GM19025 (cell line): ENCODE measurements at regions not wholly inside any gene's neighbourhood (a gene's known extent, or its start where the extent isn't known, plus 50 kb on each side); places are given as distances from the start of the nearest gene placed in this dataset.
"Not testable (repeated sequence)": the region's sequence is repeated elsewhere in the genome, so short reads cannot be mapped to it uniquely, and the experiment has no call there.

ENCODE experiments used
- ATAC-seq: cut with Tn5 transposase; IDR thresholded peaks from one replicate; pipeline ENCODE4 v1.9.1; 2021; ENCODE audit warnings: mild to moderate bottlenecking, low read depth, moderate library complexity; ENCODE audit not compliant: unreplicated experiment

DNA sequence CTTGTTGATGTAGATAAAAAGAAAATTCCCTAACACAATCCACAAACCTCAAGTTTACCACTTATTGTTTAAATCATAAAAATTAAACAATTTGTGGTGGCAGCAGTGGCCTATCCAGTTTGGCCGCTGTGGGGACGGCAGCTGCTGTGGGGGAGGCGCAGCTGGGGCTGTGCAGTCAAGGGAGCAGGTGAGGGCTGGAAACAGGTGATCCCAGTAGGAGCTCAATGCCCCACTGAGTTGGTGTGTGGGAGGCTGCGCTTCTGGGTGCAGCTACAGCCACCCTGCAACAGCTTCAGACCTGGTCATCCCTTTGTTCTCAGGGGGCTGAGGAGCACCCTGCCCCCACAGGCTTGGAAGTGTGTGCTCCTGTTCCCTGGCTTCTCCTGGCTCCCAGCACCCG is 266.0 kb upstream of the FSIP2 start:
- no peak for ATAC-seq

DNA sequence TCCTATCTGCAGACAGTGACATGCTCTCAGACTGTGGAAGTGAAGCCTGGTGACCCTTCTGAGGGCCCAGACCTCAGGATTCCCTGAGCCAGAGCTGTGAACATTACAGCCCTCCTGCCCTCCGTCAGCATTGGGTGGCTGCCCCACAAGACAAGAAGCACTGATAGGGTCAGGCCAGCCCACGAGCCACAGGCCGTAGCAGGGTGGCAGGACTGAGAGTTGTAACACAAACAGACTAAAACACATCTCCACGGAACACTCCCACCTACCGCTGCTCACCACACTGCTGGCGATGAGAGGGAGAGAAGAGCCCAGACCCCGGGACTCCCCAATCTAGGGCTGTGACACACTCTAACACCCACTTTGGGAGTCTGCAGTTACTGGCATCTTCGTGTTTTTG is 264.8 kb upstream of the FSIP2 start:
- ATAC-seq = no peak

DNA sequence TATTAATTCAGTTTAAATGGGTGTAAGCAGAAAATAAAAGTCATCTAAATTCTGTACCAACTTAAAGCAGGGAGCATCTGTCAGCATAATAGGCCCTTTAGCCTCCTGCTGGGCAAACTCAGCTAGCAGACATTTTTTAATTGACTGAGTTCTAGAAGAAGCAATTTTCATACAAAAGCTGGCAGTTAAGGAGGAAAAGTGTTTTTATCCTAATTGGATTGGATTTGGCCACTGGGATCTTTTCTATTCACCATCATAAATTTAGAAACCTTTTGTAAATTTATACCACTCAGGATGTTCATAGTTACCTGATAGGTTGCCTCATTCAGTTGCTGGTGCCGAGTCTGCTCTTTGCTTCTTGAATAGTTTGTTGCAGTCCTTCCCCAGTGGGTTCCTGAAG is 262.7 kb upstream of the FSIP2 start:
- ATAC-seq = no peak

DNA sequence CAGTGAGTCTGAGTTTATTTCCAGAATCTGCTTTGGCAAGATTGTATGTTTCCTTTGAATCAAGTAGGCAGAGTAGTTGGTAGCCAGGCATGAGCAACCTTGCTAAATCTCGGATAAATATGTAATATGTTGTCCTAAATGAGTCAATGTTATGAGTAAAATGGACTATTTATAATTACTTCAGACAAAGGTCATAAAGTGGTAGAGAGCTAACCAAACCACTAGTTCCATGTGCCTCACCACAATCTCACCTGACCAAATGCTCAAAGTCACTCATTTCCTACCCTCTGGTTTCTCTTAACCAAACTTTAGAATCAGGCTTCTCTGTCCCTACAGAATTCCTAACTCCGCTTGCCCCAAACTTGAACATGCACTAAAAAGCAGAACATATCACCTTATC is 261.2 kb upstream of the FSIP2 start:
- no peak for ATAC-seq

DNA sequence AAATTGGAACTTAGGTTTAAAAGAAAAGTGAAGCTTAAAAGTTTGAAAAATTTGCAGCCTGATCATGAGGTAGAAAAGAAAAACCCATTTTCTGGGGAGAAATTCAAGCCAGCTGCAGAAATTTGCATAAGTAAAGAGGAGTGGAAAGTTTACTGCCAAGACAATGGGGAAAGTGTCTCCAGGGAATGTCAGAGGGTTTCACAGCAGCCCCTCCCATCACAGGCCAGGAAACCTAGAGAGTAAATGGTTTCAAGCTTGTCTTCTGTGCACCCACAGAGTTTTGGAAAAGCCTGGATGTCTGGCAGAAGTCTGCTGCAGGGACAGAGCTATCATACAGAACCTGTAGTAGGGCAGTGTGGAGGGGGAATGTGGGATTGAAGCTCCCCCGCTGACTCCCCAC is 254.0 kb upstream of the FSIP2 start:
- no peak for ATAC-seq

DNA sequence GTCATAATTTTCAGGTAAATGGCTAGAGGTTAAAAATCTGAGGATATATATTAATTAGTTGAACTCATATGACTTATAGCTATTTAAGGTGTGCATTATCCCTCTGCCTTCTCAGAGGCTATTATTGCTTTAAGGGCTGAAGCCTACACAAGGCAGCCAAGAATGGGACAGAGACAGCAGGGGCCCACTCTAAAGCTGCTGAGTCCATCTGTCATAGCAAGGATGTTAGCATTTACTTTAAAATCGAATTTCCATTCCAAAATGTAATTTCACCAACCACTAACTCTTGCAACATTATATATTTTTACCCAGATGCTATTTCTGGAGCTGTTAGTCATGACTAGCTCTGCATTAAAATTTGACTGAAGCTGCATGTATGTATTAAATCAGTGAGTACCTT is 236.3 kb upstream of the FSIP2 start:
- ATAC-seq = no peak

DNA sequence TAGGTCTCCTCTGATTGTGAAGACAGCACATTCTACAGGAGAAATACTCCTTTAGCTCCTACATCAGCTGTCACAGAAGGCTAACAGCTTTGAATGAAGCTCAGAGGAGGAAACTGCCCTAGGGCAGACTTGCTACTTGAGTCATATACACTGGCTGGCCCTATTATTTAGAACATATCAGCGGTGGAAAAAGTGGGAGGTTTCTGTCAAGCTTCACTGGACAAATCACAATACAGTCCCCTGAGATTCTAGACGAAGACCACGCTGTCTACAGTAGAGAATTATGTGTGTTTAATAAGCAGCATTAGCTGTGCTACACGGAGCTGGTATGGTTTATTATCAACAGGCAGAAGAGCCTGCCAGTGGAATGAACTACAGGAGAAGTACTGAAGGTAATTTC is 230.9 kb upstream of the FSIP2 start:
- ATAC-seq = no peak

DNA sequence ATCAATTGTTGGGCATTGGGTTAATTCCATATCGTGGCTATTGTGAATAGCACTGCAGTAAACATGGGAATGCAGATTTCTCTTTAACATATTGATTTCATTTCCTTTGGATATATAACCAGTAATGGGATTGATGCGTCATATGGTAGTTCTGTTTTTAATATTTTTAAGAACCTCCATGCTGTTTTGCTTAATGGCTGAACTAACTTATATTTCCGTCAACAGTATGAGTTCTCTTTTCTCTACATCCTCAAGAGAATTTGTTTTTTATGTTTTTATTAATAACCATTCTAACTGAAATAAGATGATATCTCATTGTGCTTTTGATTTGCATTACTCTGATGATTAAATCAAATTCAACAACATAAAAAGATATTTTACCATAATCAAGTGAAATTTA is 228.5 kb upstream of the FSIP2 start:
- no peak for ATAC-seq

DNA sequence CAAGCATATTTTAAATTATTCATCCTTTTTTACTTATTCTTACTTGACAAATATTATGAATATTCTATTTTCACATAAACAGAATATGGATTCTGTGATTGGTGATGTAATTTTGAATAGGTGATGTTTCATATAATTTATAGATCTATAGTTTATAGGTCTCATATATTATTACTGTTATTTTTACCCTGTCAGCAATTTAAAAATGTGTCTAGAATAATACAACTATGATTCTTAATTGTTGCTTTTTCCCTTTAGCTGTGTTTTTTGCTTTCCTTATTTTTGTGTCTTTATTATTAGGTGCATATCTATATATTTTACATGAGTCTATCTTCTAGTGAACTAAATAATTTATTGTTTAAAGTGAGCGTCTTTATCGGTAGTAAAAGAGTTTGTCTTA is 226.7 kb upstream of the FSIP2 start:
- no peak for ATAC-seq

DNA sequence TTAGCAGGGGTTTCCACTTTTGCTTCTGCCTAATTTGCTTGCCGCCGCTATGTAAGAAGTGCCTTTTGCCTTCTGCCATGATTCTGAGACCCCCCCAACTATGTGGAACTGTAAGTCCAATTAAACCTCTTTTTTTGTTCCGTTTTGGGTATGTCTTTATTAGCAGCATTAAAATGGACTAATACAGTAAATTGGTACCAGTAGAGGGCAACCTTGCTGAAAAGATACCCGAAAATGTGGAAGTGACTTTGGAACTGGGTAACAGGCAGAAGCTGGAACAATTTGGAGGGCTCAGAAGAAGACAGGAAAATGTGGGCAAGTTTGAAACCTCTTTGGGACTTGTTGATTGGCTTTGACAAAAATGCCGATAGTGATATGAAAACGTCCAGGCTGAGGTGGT is 216.1 kb upstream of the FSIP2 start:
- no peak for ATAC-seq

DNA sequence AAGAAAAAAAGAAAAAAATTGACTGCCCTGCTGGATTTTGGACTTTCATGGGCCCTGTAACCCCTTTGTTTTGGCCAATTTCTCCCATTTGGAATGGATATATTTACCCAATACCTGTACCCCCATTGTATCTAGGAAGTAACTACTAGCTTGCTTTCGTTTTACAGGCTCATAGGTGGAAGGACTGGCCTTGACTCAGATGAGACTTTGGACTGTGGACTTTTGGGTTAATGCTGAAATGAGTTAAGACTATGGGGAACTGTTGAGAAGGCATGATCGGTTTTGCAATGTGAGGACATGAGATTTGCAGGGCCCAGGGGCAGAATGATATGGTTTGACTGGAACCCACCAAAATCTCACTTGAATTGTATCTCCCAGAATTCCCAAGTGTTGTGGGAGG is 214.4 kb upstream of the FSIP2 start:
- not testable (repeated sequence) for ATAC-seq

DNA sequence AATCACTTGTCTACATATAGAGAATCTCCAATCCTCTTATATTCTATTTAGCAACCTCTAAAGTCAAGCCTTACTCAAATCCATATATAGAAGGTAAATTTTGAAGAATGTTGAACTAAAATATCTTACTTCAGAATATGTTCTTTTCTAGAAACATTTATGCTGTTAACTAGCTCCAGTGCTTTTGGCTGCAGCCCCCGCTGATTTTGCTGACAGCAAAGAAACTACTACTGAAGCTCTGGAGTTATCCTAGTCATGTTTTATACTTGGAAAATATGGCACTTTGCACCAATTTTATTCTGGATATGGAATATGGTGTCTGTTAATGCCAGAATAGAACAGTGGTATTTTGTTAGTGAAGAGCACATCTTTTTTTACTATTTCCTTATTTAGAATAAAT is 212.4 kb upstream of the FSIP2 start:
- ATAC-seq = no peak

DNA sequence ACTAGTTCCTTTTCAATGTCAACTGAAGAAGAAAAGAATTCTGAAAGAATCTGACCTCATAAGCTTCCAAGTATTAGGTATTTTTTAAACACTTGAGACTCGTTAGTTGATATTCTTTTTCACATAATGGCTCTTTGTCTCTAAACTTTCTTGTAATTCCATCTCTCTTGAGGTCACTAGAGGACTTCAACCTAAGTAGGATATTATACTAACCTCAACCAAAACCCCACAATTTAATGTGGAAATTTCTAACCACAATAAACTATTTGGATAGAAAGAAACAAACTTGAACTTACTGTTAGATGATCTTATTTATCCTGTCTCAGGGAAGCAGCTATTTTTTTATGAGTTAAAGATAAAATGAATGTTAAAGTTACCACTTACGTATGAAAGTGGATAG is 206.9 kb upstream of the FSIP2 start:
- ATAC-seq = no peak

DNA sequence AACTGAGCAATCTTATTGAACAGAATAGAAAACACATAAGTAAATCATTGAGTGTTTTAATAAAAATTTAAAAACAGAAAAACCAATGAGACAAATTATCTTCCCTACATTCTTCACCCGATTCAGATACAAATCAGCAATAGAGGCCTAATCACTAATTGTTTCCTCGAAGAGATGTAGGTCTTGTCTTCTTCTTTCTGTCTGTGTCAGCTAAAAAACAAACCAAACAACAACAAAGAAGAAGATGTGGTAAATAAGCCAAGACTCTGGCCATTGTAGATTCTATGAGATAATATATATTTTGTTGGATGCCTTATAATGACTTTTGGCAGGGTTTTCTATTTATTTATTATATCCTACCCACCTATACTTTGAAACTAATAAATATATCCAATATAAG is 200.9 kb upstream of the FSIP2 start:
- no peak for ATAC-seq

DNA sequence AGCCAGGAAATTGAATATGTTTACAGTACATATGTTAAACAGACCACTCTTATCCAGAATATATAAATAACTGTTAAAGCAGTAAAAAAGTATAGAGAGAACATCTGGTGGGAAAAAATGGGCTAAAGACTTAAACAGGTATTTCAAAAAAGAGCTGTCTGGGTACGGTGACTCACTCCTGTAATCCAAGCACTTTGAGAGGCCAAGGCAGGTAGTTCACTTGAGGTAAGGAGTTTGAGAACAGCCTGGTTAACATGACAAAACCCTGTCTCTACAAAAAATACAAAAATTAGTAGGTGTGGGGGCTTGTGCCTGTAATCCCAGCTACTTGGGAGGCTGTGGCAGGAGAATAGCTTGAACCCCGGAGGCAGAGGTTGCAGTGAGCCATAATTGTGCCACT is 171.4 kb upstream of the FSIP2 start:
- no peak for ATAC-seq

DNA sequence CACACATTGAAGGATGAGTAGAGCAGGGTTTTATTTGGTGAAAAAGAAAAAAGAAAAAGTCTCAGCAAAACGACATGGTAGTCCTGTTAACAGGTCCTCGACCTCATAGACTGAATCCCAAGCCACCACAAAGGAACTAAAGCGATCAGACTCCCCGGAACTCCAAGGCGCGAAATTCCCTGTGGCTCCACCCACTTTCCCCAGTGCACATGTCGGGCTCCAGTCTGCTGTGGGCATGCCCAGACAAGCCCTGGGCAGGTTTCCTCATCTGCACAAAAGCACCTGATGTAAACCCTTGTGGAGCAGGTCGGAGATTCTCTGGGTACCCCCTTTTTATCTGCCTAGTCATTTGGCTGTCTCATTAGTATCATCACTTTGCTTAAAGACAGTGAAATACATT is 170.7 kb upstream of the FSIP2 start:
- no peak for ATAC-seq

DNA sequence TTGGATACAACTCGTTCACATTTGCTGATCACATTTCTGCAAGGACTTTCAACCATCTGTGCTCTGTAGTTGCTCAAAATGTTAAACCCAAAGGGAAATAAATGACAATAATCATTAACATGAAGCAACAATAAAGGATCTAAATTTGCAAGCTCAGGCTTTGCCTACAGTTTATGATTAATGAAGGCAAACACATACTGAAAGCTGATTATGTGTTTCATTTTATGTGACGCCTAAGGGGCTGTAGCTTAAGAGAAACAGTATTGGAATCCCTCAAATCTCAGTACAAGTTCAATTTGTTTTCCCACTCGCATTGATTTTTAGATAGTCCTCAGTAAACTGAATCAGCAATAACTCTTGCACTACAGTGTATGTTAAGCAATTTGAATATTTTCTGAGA is 160.3 kb upstream of the FSIP2 start:
- ATAC-seq = peak; percentile 61

DNA sequence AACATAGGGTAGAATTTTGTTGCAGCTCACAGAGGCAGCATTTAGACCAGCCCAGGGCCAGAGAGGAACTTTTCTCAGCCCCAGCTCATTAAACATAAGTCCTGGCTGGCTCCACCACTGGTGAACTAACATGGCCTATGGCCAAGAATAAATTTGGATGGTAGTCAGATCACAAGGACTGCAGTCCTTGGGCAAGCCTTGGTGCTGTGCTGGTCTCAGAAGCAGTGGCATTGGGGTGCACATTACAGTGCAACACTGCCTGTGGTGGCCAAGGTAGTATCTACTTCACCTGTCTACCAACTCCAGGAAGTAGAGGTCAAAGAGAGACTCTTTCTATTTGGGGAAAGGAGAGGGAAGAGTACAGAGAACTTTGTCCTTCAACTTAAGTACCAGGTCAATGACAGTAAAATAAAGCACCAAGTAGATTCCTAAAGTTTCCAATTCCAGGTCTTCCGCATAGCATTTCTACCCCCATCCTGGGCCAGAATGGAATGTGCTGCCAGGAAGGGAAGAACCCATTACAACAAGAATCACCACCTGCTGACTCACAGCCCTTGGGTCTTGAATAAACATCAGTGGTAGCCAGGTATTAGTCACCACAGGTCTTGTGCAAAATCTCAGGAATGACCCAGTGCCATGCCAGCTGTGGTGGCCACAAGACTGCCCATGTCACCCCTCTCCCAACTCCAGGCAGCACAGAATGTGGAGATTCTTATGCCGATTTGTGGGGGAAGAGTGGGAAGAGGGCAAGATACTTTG is 155.4 kb upstream of the FSIP2 start:
- no peak for ATAC-seq

DNA sequence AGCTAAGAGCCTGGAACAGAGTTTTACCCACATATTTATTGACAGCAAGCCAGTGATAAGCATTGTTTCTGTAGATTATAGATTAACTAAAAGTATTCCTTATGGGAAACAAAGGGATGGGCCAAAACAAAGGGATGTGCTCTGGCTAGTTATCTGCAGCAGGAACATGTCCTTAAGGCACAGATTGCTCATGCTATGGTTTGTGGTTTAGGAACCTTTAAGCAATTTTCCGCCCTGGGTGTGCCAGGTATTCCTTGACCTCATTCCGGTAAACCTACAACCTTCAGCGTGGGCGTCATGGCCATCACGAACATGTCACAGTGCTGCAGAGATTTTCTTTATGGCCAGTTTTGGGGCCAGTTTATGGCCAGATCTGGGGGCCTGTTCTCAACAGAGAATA is 153.4 kb upstream of the FSIP2 start:
- not testable (repeated sequence) for ATAC-seq

DNA sequence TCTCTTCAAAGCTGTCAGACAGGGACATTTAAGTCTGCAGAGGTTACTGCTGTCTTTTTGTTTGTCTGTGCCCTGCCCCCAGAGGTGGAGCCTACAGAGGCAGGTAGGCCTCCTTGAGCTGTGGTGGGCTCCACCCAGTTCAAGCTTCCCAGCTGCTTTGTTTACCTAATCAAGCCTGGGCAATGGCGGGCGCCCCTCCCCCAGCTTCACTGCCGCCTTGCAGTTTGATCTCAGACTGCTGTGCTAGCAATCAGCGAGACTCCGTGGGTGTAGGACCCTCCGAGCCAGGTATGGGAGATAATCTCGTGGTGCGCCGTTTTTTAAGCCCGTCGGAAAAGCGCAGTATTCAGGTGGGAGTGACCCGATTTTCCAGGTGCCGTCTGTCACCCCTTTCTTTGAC is 147.3 kb upstream of the FSIP2 start:
- ATAC-seq = not testable (repeated sequence)

DNA sequence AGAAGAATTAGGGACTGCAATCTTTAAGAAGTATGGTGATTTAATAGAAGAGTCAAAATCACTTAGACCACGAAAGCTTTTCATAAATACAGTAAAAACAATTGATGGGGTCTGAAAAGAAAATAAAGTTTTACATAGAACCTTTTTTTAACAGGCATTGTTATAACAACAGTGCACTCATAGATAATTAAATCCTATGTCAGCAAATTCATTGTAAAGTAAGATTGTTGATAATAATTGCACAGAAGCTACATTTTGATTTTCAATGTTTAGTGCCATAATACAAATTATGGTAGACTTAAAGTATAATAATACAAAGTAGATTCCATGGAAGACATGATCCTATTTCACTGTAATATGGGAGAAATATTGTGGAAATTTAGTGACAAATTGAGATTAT is 130.7 kb upstream of the FSIP2 start:
- no peak for ATAC-seq

DNA sequence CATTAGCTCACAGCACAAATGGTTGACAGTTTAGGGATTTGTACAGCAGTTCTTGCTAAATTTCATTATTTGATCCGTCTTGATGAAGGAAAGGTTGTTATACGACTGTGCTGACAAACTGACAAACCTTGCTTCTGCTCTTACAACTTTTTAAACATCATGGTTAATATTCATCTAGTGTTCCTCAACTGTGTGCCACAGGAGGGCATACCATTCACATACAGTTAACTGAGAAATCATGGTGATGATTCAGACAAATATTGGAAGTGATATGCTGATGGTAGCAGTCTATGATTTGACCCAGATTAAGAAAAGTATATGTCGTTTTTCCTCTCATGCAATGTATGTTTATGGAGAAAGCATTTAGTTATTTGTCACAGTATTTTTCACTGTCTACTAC is 129.8 kb upstream of the FSIP2 start:
- no peak for ATAC-seq

DNA sequence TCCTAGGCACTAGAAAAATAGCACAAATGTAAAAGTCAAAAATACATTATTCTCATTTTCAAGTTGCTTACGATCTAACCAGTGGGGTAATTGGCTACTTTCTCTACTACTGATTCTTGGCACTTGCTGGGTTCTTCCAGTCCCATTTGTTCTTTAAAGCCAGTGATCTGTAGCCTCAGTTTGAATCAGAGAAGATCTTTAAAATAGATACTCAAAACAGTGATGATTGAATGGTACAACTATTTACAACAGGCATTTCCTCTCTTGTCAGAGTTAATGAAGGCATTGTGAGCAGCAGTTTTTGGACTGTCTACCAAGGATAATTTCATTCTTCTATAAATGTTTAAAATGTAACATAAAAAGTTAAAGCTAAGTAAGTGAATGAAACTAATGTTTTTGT is 128.3 kb upstream of the FSIP2 start:
- no peak for ATAC-seq
